ENCODE measurements at regions not wholly inside any gene's neighbourhood (a gene's known extent, or its start where the extent isn't known, plus 50 kb on each side); places are given as distances from the start of the nearest gene placed in this dataset.

GRCh38 chrX:39169976-39170375 is 368.7 kb downstream of the MID1IP1 start:
- POLR2A ChIA-PET: interaction anchor here (0.6 to 1.4 kb wide), 2 partner anchors 10 to 13 kb away, joined by 3 to 4 read pairs; no protein-coding TSS in a partner anchor
- 0% methylated on average over 1 of the region's 1 CpG for WGBS (ENCODE audit: insufficient coverage, low coverage, missing lambda C conversion rate)
- intact Hi-C loops (cut with micrococcal nuclease) (no loop called here), in situ Hi-C loops (cut with MboI) (no loop called here)
- H3K27me3 ChIP-seq (ENCODE audit: control insufficient read depth in 2 of 2, insufficient read depth in 2 of 2, low read length in 2 of 2): peaks cover 0 to 28% of the 10 kb centered on the region in 2 experiments; a peak in 2 of 5 replicates
- no peak for DNase-seq (ENCODE audit: extremely low read depth in 1 of 4, low spot score in 3 of 4)
- no peak overlapping the region for H2AFZ ChIP-seq (ENCODE audit: low read depth, low read length)
- FAIRE-seq: no peak
- H3K4me1 ChIP-seq (replicated peaks in 1 of 2; ENCODE audit: control insufficient read depth in 2 of 2, insufficient read depth in 2 of 2, low read length in 2 of 2): no peaks in the 10 kb centered on the region
- no peaks in the 10 kb centered on the region for H3K36me3 ChIP-seq (ENCODE audit: control insufficient read depth, insufficient read depth, low read length)
- ATAC-seq: no peak
- no peak overlapping the region for H3K27ac ChIP-seq (ENCODE audit: extremely low read depth, low read depth, low read length)
- no peaks in the 10 kb centered on the region for H3K9me1 ChIP-seq (ENCODE audit: control insufficient read depth, insufficient read depth, low read length)
- H3K9ac ChIP-seq (ENCODE audit: insufficient read depth in 1 of 2, low read depth in 2 of 2, low read length in 2 of 2): no peak overlapping the region
- CTCF ChIA-PET (ENCODE audit: low intra/inter-chr PET ratio): no interaction called here
- H3K4me3 ChIP-seq: no peak overlapping the region
- no peak overlapping the region for H3K4me2 ChIP-seq (ENCODE audit: insufficient read depth, low read length)
- no TSS peak for BruUV-seq (replicated peaks)
- TF ChIP-seq, protein P1, sequence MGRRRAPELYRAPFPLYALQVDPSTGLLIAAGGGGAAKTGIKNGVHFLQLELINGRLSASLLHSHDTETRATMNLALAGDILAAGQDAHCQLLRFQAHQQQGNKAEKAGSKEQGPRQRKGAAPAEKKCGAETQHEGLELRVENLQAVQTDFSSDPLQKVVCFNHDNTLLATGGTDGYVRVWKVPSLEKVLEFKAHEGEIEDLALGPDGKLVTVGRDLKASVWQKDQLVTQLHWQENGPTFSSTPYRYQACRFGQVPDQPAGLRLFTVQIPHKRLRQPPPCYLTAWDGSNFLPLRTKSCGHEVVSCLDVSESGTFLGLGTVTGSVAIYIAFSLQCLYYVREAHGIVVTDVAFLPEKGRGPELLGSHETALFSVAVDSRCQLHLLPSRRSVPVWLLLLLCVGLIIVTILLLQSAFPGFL (CRISPR knock-in tag; IDR thresholded peaks at IDR 0.05): no peak
- TF ChIP-seq ZNF277 (CRISPR knock-in tag; IDR thresholded peaks at IDR 0.05; ENCODE audit: borderline replicate concordance): no peak
- no peak for TF ChIP-seq HOXB6 (CRISPR knock-in tag; IDR thresholded peaks at IDR 0.05; ENCODE audit: borderline replicate concordance)
- no peaks in the 10 kb centered on the region for H3K79me2 ChIP-seq (ENCODE audit: control insufficient read depth, insufficient read depth, low read length)
- H3K9me3 ChIP-seq (replicated peaks; ENCODE audit: control insufficient read depth, insufficient read depth, low read depth, low read length): no peaks in the 10 kb centered on the region
- no peaks in the 10 kb centered on the region for H4K20me1 ChIP-seq (replicated peaks; ENCODE audit: control insufficient read depth, insufficient read depth, low read length)

- no peaks in the 10 kb centered on the region for H3K9me1 ChIP-seq (ENCODE audit: control insufficient read depth, insufficient read depth, low read length)
- H2AFZ ChIP-seq (ENCODE audit: low read depth, low read length): no peak overlapping the region
- POLR2A ChIA-PET: no interaction called here
- no peak for ATAC-seq
- BruUV-seq (replicated peaks): no TSS peak
- FAIRE-seq: no peak
- H3K36me3 ChIP-seq (ENCODE audit: control insufficient read depth, insufficient read depth, low read length): no peaks in the 10 kb centered on the region
- H3K79me2 ChIP-seq (ENCODE audit: control insufficient read depth, insufficient read depth, low read length): no peaks in the 10 kb centered on the region
- no peaks in the 10 kb centered on the region for H3K4me1 ChIP-seq (replicated peaks in 1 of 2; ENCODE audit: control insufficient read depth in 2 of 2, insufficient read depth in 2 of 2, low read length in 2 of 2)
- peaks cover 0 to 31% of the 10 kb centered on the region in 2 experiments; a peak in 2 of 5 replicates for H3K27me3 ChIP-seq (ENCODE audit: control insufficient read depth in 2 of 2, insufficient read depth in 2 of 2, low read length in 2 of 2)
- in situ Hi-C loops (cut with MboI) (no loop called here), intact Hi-C loops (cut with micrococcal nuclease) (no loop called here)
- no peak for DNase-seq (ENCODE audit: extremely low read depth in 1 of 4, low spot score in 3 of 4)
- H3K4me3 ChIP-seq: no peak overlapping the region
- no peaks in the 10 kb centered on the region for H3K9me3 ChIP-seq (replicated peaks; ENCODE audit: control insufficient read depth, insufficient read depth, low read depth, low read length)
- H3K4me2 ChIP-seq (ENCODE audit: insufficient read depth, low read length): no peak overlapping the region
- H3K9ac ChIP-seq (ENCODE audit: insufficient read depth in 1 of 2, low read depth in 2 of 2, low read length in 2 of 2): no peak overlapping the region
- no peak overlapping the region for H3K27ac ChIP-seq (ENCODE audit: extremely low read depth, low read depth, low read length)
- H4K20me1 ChIP-seq (replicated peaks; ENCODE audit: control insufficient read depth, insufficient read depth, low read length): no peaks in the 10 kb centered on the region
- CTCF ChIA-PET (ENCODE audit: low intra/inter-chr PET ratio): no interaction called here
- 0% methylated on average over 2 of the region's 3 CpGs for WGBS (ENCODE audit: insufficient coverage, low coverage, missing lambda C conversion rate)
- no peak for TF ChIP-seq ZC3H11A (IDR thresholded peaks at IDR 0.05; ENCODE audit: low read depth, low read length)
- TF ChIP-seq, protein P2, sequence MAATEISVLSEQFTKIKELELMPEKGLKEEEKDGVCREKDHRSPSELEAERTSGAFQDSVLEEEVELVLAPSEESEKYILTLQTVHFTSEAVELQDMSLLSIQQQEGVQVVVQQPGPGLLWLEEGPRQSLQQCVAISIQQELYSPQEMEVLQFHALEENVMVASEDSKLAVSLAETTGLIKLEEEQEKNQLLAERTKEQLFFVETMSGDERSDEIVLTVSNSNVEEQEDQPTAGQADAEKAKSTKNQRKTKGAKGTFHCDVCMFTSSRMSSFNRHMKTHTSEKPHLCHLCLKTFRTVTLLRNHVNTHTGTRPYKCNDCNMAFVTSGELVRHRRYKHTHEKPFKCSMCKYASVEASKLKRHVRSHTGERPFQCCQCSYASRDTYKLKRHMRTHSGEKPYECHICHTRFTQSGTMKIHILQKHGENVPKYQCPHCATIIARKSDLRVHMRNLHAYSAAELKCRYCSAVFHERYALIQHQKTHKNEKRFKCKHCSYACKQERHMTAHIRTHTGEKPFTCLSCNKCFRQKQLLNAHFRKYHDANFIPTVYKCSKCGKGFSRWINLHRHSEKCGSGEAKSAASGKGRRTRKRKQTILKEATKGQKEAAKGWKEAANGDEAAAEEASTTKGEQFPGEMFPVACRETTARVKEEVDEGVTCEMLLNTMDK (IDR thresholded peaks at IDR 0.05; ENCODE audit: borderline replicate concordance, insufficient read depth, low read depth, low read length, poor library complexity, severe bottlenecking): no peak
- TF ChIP-seq ARID1B (IDR thresholded peaks at IDR 0.05): no peak
- TF ChIP-seq ZNF785 (CRISPR knock-in tag; IDR thresholded peaks at IDR 0.05): no peak
- no peak for TF ChIP-seq PML (IDR thresholded peaks at IDR 0.05; ENCODE audit: low read length)
- TF ChIP-seq HLTF (IDR thresholded peaks at IDR 0.05): no peak
- TF ChIP-seq PTBP1 (IDR thresholded peaks at IDR 0.05; ENCODE audit: low read depth, low read length): no peak
- no peak for TF ChIP-seq HNRNPL (IDR thresholded peaks at IDR 0.05; ENCODE audit: low read depth, low read length)
- no peak for TF ChIP-seq NFYB (IDR thresholded peaks at IDR 0.05; ENCODE audit: extremely low read depth, insufficient read length)
- no peak for TF ChIP-seq ZNF444 (CRISPR knock-in tag; IDR thresholded peaks at IDR 0.05)
Observed at GRCh38 chrX:39170464-39170863, 369.2 kb downstream of the MID1IP1 start.
